ENCODE measurements at regions not wholly inside any gene's neighbourhood (a gene's known extent, or its start where the extent isn't known, plus 50 kb on each side); places are given as distances from the start of the nearest gene placed in this dataset.
A peak's percentile ranks its signal among the peaks of the same experiment; 100 is the strongest.

DNA sequence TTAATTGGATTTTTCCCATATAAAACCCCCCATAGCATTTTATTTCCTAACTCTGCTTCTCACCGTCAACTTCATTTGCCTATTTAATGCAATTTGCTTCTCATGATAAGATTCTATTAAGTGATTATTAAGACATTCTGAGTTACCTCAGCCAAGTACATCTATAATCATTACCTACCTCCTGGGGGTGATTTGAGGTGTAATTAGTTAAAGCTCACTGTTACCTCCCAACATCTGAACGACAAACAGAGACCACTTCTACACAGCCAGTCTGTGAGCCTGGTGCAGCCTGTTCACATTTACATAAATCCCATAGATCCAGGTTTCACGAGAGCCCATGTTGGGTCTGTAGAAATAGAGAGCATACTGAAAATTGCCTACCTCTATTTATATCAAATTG is 65.7 kb upstream of the SSX2IP start:
- no peak for DNase-seq
- Histone ChIP-seq H3K4me1 (no peaks in the 10 kb centered on the region), H3K9me3 (no peaks in the 10 kb centered on the region), H3K4me3 (no peak overlapping the region), H3K27me3 (no peaks in the 10 kb centered on the region), H3K27ac (no peak overlapping the region), H3K36me3 (no peaks in the 10 kb centered on the region)
- ATAC-seq, result no peak
- WGBS, 2 donors, result 57 to 63% methylated on average over 3 of the region's 3 CpGs
- intact Hi-C loops (cut with DNase I), result no loop called here
- TF ChIP-seq, protein P1, sequence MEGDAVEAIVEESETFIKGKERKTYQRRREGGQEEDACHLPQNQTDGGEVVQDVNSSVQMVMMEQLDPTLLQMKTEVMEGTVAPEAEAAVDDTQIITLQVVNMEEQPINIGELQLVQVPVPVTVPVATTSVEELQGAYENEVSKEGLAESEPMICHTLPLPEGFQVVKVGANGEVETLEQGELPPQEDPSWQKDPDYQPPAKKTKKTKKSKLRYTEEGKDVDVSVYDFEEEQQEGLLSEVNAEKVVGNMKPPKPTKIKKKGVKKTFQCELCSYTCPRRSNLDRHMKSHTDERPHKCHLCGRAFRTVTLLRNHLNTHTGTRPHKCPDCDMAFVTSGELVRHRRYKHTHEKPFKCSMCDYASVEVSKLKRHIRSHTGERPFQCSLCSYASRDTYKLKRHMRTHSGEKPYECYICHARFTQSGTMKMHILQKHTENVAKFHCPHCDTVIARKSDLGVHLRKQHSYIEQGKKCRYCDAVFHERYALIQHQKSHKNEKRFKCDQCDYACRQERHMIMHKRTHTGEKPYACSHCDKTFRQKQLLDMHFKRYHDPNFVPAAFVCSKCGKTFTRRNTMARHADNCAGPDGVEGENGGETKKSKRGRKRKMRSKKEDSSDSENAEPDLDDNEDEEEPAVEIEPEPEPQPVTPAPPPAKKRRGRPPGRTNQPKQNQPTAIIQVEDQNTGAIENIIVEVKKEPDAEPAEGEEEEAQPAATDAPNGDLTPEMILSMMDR (IDR thresholded peaks at IDR 0.05), result no peak
- FAIRE-seq, result no peak

DNA sequence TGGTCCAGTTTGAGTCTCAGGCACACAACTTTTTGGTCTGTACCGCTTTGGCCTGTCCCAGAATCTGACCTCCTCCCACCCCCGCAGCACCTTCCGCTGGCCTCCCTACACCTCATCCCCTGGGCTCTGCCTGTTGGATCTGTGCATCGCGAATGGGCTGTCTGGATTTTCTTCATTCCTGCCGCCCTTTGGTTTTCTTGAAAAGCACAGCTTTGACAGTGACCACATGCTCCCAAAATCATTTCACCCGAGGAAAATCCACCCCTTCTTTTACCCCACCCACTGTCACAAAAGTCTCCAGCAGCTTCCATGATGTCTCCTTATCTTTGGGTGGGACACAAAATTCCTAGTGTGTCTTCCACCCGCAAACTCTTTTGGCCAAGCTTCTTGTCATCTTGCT is 65.0 kb upstream of the SSX2IP start:
- no peak overlapping the region for H3K27ac ChIP-seq
- no peaks in the 10 kb centered on the region for H3K4me1 ChIP-seq
- TF ChIP-seq, protein P1 (IDR thresholded peaks at IDR 0.05), result no peak
- DNase-seq, result no peak
- H3K4me3 ChIP-seq, result no peak overlapping the region
- no peak for FAIRE-seq
- H3K27me3 ChIP-seq, result no peaks in the 10 kb centered on the region
- no peaks in the 10 kb centered on the region for H3K9me3 ChIP-seq
- intact Hi-C loops (cut with DNase I), result no loop called here
- H3K36me3 ChIP-seq, result no peaks in the 10 kb centered on the region
- ATAC-seq, result no peak
- WGBS, 2 donors, result 84 to 89% methylated on average over 8 of the region's 8 CpGs

DNA sequence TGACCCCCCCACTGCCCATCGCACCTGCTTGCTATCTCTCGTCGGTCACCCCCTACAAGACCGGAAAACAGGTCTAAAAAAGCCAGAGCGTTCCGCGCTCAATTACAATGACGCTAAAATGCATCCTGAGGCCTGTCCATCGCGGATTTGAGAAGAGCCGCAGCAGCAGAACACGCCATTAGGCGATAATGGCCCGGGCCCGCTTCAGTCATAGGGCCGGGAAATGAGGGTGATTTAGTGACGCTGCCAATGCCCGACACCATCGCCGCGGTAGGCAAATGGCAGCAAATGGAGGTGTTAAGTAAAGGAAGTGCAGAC is 64.1 kb upstream of the SSX2IP start:
- no peak for ATAC-seq
- Histone ChIP-seq H3K9me3 (no peaks in the 10 kb centered on the region), H3K4me3 (no peak overlapping the region), H3K27ac (no peak overlapping the region), H3K36me3 (no peaks in the 10 kb centered on the region), H3K4me1 (no peaks in the 10 kb centered on the region), H3K27me3 (no peaks in the 10 kb centered on the region)
- 66 to 73% methylated on average over 21 of the region's 21 CpGs for WGBS, 2 donors
- TF ChIP-seq, protein P1 (IDR thresholded peaks at IDR 0.05), result no peak
- DNase-seq, result no peak
- intact Hi-C loops (cut with DNase I), result loop anchor here in 1 of 3 donors (5.0 kb wide), 1 partner anchor 312 kb away; no protein-coding TSS in a partner anchor
- no peak for FAIRE-seq

DNA sequence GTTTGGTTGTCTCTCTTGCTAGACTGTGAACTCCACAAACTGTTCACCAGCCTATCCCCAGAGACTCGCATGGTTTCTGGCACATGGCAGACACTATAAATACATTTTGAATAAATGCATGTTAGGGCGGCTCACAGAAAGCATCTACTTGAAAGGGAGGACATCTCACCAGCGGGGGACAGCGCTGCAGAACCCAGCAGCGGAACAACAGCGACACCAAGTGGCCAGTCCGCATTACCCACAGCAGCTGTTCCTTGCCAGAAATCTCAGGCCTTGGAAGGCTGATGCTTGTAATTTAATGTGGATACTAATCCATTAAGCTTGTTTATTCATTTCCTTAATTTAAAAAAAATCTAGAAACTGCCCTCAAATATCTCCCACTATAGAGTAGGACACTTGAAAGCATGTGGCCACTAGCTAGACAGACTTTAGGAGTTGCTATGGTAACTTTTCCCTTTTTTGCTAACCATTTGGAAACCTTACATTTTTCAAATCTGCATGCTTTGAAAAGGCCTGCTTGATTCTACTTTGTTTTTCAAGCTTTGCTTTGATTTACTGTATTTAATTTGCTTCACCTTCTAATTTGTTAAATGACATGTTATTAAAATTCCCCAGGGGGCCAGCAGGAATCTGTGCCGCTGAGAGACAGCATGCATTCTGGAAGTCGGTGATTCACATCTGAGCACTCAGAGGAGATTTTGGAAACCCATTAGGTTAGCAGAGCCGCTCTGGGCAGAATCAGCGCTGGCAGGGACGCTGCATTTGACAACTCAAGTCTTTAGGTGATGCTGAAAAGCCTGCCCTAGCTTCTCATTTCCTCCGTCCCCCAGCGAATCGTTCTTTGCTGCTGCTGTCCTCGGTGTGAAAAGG is 63.5 kb upstream of the SSX2IP start:
- H3K9me3 ChIP-seq, result no peaks in the 10 kb centered on the region
- peak; percentile 79 to 96 (median 94) for ATAC-seq
- no peaks in the 10 kb centered on the region for H3K27me3 ChIP-seq
- H3K27ac ChIP-seq, result no peak overlapping the region
- TF ChIP-seq, protein P1 (IDR thresholded peaks at IDR 0.05), result peak; percentile 69 to 95 (median 82)
- peak; percentile 56 to 90 (median 72) for DNase-seq
- H3K4me1 ChIP-seq, result no peaks in the 10 kb centered on the region
- intact Hi-C loops (cut with DNase I), result loop anchor here in 1 of 3 donors (5.0 kb wide), 1 partner anchor 311 kb away; no protein-coding TSS in a partner anchor
- no peak for FAIRE-seq
- WGBS, 2 donors, result 41% methylated on average over 16 of the region's 16 CpGs
- H3K4me3 ChIP-seq, result no peak overlapping the region
- no peaks in the 10 kb centered on the region for H3K36me3 ChIP-seq

DNA sequence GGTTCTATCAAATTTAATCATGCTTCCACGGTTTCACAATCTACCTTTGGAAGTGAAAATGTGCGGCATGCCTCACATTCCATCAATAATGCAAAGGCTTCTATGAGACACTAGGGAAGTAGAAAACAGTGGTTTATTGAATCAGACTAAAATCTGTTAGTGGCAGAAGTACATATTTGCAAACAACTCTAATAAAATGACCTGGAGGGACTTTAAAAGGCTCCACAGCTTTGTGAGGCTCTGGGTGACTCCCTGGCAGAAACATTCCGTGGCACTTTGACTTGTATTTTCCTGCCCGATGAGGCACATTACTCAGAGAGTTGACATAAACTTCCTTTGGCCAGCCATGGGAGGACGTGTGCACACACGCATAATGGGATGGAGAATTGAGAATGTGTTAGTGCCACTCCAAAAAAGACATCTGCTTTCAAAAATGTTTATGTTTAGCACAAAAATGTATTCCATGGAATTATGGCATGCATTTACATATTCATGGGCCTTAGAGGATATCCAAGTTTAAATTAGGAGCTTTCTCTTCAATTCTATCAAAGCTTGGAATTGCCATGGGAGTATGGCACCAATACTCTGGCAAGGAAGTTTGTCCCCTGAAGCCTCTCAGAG is 60.0 kb upstream of the SSX2IP start:
- ATAC-seq (peak in 1 of 4 donors; percentile 56), DNase-seq (no peak), FAIRE-seq (no peak)
- Histone ChIP-seq H3K27me3 (no peaks in the 10 kb centered on the region), H3K27ac (no peak overlapping the region), H3K4me3 (no peak overlapping the region), H3K4me1 (no peaks in the 10 kb centered on the region), H3K9me3 (no peaks in the 10 kb centered on the region), H3K36me3 (no peaks in the 10 kb centered on the region)
- intact Hi-C loops (cut with DNase I), result loop anchor here in 1 of 3 donors (5.0 kb wide), 1 partner anchor 308 kb away; no protein-coding TSS in a partner anchor
- 34 to 38% methylated on average over 6 of the region's 6 CpGs for WGBS, 2 donors
- TF ChIP-seq, protein P1 (IDR thresholded peaks at IDR 0.05), result no peak

All from pancreas (tissue), 10 donors.